ENCODE measurements at regions not wholly inside any gene's neighbourhood (a gene's known extent, or its start where the extent isn't known, plus 50 kb on each side); places are given as distances from the start of the nearest gene placed in this dataset.

DNA sequence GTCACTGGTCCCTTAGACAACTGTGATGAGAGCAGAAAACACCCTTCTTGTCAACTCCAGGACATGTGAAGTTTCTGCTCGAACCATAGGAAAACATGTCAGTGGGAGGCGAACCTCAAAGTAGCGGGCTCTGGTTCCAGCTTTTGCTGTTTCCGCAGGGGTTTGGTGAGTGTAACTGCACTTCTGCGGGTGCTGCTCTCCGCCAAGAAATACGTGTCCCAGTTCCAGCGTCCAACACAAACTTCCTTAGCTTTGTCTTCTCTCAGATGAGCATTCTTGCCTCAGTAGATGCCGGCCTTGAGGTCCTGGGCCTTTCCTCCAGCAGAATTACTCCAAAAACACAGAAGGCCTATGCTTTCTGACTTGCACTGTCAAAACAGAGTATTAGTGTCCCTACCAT is 156.3 kb downstream of the FNDC1 start:
- DNase-seq: no peak

DNA sequence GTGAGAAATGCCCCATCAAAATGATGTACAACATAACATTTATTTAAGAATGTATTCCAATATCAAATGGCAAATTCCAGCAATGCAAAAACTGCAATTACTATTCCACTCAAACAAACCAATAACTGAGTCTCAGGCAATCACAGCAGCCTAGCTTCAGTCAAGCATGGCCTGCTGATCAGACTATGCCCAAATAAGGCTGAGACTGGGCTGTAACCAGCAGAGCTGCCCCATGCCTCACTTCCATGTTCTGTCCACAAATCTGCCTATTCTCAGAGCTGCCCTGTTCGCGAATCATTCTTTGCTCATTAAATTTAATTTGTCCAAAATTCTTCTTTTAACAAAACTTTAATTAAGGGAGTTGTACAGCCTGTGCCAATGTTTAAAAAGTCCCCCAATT is 155.4 kb downstream of the FNDC1 start:
- no peak for DNase-seq
